ENCODE measurements at regions not wholly inside any gene's neighbourhood (a gene's known extent, or its start where the extent isn't known, plus 50 kb on each side); places are given as distances from the start of the nearest gene placed in this dataset.

DNA sequence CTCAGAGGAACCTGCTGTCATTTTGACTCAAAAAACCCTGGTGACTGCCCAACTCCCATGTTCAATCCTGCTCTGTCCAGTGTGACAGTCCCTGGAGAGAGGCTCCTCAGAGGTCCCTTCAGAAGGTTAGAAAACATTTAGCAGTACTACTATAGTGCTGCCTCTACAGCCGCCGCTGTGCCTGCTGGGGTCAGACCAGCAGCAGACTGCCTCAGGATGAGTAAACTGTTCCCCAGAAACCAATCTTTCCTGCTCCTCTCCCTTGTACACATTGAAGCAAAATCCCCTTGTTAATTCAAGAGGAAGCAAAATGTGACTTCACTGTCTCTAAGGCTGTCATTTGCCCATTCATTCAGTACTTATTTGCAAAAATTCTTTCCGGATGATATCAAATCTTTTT is 94.8 kb upstream of the SMARCA2 start:
- Histone ChIP-seq H3K9me2 (ENCODE audit: insufficient read depth, low read length) (no peaks in the 10 kb centered on the region), H3K79me2 (replicated peaks; ENCODE audit: insufficient read depth, low read length) (no peaks in the 10 kb centered on the region), H3K9ac (ENCODE audit: low read length) (no peak overlapping the region), H3K36me3 (ENCODE audit: insufficient read depth, low read length) (no peaks in the 10 kb centered on the region), H3K27me3 (ENCODE audit: insufficient read depth, low read depth, low read length) (no peaks in the 10 kb centered on the region), H2AFZ (ENCODE audit: low read depth, low read length) (no peak overlapping the region), H3K4me3 (ENCODE audit: low read length) (no peak overlapping the region), H3K27ac (ENCODE audit: low read length) (no peak overlapping the region), H3K9me3 (ENCODE audit: low read length) (no peaks in the 10 kb centered on the region), H3K4me2 (ENCODE audit: low read length) (no peak overlapping the region), H4K20me1 (ENCODE audit: insufficient read depth) (no peaks in the 10 kb centered on the region), H3F3A (ENCODE audit: insufficient read depth, low read length, poor library complexity, severe bottlenecking) (no peaks in the 10 kb centered on the region)
- TF ChIP-seq SMC3 (conservative IDR thresholded peaks at IDR 0.05; ENCODE audit: poor library complexity) (no peak), EP300 (conservative IDR thresholded peaks at IDR 0.05; ENCODE audit: poor library complexity, severe bottlenecking) (no peak), MXI1 (conservative IDR thresholded peaks at IDR 0.05; ENCODE audit: poor library complexity, severe bottlenecking) (no peak), EZH2 (IDR thresholded peaks at IDR 0.05; ENCODE audit: borderline replicate concordance, insufficient read depth, low read length, poor library complexity, severe bottlenecking) (no peak), POLR2AphosphoS5 (IDR thresholded peaks at IDR 0.05) (no peak), TAF1 (IDR thresholded peaks at IDR 0.05; ENCODE audit: low read depth) (no peak), RAD21 (conservative IDR thresholded peaks at IDR 0.05) (no peak)
- TF ChIP-seq, protein P1, sequence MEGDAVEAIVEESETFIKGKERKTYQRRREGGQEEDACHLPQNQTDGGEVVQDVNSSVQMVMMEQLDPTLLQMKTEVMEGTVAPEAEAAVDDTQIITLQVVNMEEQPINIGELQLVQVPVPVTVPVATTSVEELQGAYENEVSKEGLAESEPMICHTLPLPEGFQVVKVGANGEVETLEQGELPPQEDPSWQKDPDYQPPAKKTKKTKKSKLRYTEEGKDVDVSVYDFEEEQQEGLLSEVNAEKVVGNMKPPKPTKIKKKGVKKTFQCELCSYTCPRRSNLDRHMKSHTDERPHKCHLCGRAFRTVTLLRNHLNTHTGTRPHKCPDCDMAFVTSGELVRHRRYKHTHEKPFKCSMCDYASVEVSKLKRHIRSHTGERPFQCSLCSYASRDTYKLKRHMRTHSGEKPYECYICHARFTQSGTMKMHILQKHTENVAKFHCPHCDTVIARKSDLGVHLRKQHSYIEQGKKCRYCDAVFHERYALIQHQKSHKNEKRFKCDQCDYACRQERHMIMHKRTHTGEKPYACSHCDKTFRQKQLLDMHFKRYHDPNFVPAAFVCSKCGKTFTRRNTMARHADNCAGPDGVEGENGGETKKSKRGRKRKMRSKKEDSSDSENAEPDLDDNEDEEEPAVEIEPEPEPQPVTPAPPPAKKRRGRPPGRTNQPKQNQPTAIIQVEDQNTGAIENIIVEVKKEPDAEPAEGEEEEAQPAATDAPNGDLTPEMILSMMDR (IDR thresholded peaks at IDR 0.05; ENCODE audit: poor library complexity, severe bottlenecking) = no peak
- TF ChIP-seq, protein P2, sequence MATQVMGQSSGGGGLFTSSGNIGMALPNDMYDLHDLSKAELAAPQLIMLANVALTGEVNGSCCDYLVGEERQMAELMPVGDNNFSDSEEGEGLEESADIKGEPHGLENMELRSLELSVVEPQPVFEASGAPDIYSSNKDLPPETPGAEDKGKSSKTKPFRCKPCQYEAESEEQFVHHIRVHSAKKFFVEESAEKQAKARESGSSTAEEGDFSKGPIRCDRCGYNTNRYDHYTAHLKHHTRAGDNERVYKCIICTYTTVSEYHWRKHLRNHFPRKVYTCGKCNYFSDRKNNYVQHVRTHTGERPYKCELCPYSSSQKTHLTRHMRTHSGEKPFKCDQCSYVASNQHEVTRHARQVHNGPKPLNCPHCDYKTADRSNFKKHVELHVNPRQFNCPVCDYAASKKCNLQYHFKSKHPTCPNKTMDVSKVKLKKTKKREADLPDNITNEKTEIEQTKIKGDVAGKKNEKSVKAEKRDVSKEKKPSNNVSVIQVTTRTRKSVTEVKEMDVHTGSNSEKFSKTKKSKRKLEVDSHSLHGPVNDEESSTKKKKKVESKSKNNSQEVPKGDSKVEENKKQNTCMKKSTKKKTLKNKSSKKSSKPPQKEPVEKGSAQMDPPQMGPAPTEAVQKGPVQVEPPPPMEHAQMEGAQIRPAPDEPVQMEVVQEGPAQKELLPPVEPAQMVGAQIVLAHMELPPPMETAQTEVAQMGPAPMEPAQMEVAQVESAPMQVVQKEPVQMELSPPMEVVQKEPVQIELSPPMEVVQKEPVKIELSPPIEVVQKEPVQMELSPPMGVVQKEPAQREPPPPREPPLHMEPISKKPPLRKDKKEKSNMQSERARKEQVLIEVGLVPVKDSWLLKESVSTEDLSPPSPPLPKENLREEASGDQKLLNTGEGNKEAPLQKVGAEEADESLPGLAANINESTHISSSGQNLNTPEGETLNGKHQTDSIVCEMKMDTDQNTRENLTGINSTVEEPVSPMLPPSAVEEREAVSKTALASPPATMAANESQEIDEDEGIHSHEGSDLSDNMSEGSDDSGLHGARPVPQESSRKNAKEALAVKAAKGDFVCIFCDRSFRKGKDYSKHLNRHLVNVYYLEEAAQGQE (IDR thresholded peaks at IDR 0.05; ENCODE audit: borderline replicate concordance) = no peak

DNA sequence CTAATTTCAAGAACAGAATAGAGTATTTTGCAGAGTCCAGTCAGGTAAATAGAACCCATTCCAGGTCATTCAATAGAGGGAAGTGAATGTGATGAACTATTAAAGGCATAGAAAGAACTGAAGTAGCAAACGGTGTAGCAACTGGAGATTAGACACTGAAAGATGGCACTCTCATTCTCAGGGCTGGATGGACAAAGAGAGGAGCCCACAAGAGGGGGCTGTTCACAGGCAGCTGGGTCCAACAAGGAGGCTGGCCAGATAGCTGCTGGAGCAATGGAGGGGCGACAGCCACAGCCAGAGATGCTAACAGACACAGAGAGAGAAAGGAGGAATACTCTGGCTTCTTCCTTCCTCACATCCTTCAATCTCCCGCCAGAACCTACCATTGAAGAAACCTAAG is 93.1 kb upstream of the SMARCA2 start:
- no peak for TF ChIP-seq EZH2 (IDR thresholded peaks at IDR 0.05; ENCODE audit: borderline replicate concordance, insufficient read depth, low read length, poor library complexity, severe bottlenecking)
- no peak for TF ChIP-seq RAD21 (conservative IDR thresholded peaks at IDR 0.05)
- TF ChIP-seq TAF1 (IDR thresholded peaks at IDR 0.05; ENCODE audit: low read depth) = no peak
- TF ChIP-seq SMC3 (conservative IDR thresholded peaks at IDR 0.05; ENCODE audit: poor library complexity) = no peak
- TF ChIP-seq MXI1 (conservative IDR thresholded peaks at IDR 0.05; ENCODE audit: poor library complexity, severe bottlenecking) = no peak
- TF ChIP-seq POLR2AphosphoS5 (IDR thresholded peaks at IDR 0.05) = no peak
- no peak for TF ChIP-seq EP300 (conservative IDR thresholded peaks at IDR 0.05; ENCODE audit: poor library complexity, severe bottlenecking)
- TF ChIP-seq, protein P2 (IDR thresholded peaks at IDR 0.05; ENCODE audit: borderline replicate concordance) = no peak
- TF ChIP-seq, protein P1 (IDR thresholded peaks at IDR 0.05; ENCODE audit: poor library complexity, severe bottlenecking) = no peak
- no peaks in the 10 kb centered on the region for H3K9me2 ChIP-seq (ENCODE audit: insufficient read depth, low read length)
- H2AFZ ChIP-seq (ENCODE audit: low read depth, low read length) = no peak overlapping the region

More for the DNA sequence above, 93.1 kb upstream of the SMARCA2 start:
- no peaks in the 10 kb centered on the region for H3F3A ChIP-seq (ENCODE audit: insufficient read depth, low read length, poor library complexity, severe bottlenecking)
- H3K36me3 ChIP-seq (ENCODE audit: insufficient read depth, low read length) = no peaks in the 10 kb centered on the region
- H3K27me3 ChIP-seq (ENCODE audit: insufficient read depth, low read depth, low read length) = no peaks in the 10 kb centered on the region
- no peaks in the 10 kb centered on the region for H3K9me3 ChIP-seq (ENCODE audit: low read length)
- H3K79me2 ChIP-seq (replicated peaks; ENCODE audit: insufficient read depth, low read length) = no peaks in the 10 kb centered on the region
- no peaks in the 10 kb centered on the region for H4K20me1 ChIP-seq (ENCODE audit: insufficient read depth)
- H3K27ac ChIP-seq (ENCODE audit: low read length) = no peak overlapping the region
- no peak overlapping the region for H3K4me2 ChIP-seq (ENCODE audit: low read length)
- no peak overlapping the region for H3K4me3 ChIP-seq (ENCODE audit: low read length)
- no peak overlapping the region for H3K9ac ChIP-seq (ENCODE audit: low read length)

All from neural cell (in vitro differentiated cells).